Progenitor cell of endocrine pancreas (in vitro differentiated cells): ENCODE measurements at regions not wholly inside any gene's neighbourhood (a gene's known extent, or its start where the extent isn't known, plus 50 kb on each side); places are given as distances from the start of the nearest gene placed in this dataset.

Experiments used
- DNase-seq: peaks from one replicate; pipeline ENCODE4 v3.0.0; 2021; ENCODE audit warnings: low spot score; ENCODE audit not compliant: unreplicated experiment
- H3K27ac Mint-ChIP-seq: 2 replicates; pipeline ENCODE4 v1.8.0; 2021; ENCODE audit warnings: mild to moderate bottlenecking, moderate library complexity, mixed read lengths
- H3K27me3 Mint-ChIP-seq: 2 replicates; pipeline ENCODE4 v1.8.0; 2021; ENCODE audit warnings: mixed read lengths
- H3K36me3 Mint-ChIP-seq: 2 replicates; pipeline ENCODE4 v1.8.0; 2022; ENCODE audit warnings: mixed read lengths; ENCODE audit not compliant: insufficient read depth
- H3K4me1 Mint-ChIP-seq: 2 replicates; pipeline ENCODE4 v1.8.0; 2021; ENCODE audit warnings: low read depth, mixed read lengths
- H3K4me3 Mint-ChIP-seq: 2 replicates; pipeline ENCODE4 v1.8.0; 2021; ENCODE audit warnings: low read depth, mild to moderate bottlenecking, moderate library complexity, mixed read lengths
- H3K9me3 Mint-ChIP-seq: 2 replicates; pipeline ENCODE4 v1.8.0; 2021; ENCODE audit warnings: low read depth, mixed read lengths
- CTCF ChIP-seq: fragments of 200-600 bp; sonication (generic); IDR thresholded peaks from one replicate; pipeline ENCODE4 v1.5.0; 2021; ENCODE audit warnings: antibody characterized with exemption, mild to moderate bottlenecking; ENCODE audit not compliant: unreplicated experiment

- TF ChIP-seq CTCF = no peak
These were observed 2086.5 kb upstream of the C9orf72 start for GRCh38 chr9:29659736-29660135.

GRCh38 chr9:29668732-29669131, 2095.5 kb upstream of the C9orf72 start:
- no peaks in the 10 kb centered on the region for H3K9me3 Mint-ChIP-seq
- no peak for TF ChIP-seq CTCF
- no peak for DNase-seq
- no peaks in the 10 kb centered on the region for H3K36me3 Mint-ChIP-seq
- H3K4me1 Mint-ChIP-seq = no peaks in the 10 kb centered on the region
- H3K27ac Mint-ChIP-seq = no peak overlapping the region
- no peak overlapping the region for H3K4me3 Mint-ChIP-seq
- H3K27me3 Mint-ChIP-seq = no peaks in the 10 kb centered on the region

More at GRCh38 chr9:29659736-29660135, 2086.5 kb upstream of the C9orf72 start:
- H3K9me3 Mint-ChIP-seq = peaks cover 7% of the 10 kb centered on the region
- no peaks in the 10 kb centered on the region for H3K4me1 Mint-ChIP-seq
- no peak overlapping the region for H3K27ac Mint-ChIP-seq
- H3K4me3 Mint-ChIP-seq = no peak overlapping the region
- no peaks in the 10 kb centered on the region for H3K27me3 Mint-ChIP-seq
- H3K36me3 Mint-ChIP-seq = no peaks in the 10 kb centered on the region
- no peak for DNase-seq

GRCh38 chr9:29669613-29670012, 2096.3 kb upstream of the C9orf72 start:
- no peaks in the 10 kb centered on the region for H3K9me3 Mint-ChIP-seq
- no peaks in the 10 kb centered on the region for H3K27me3 Mint-ChIP-seq
- H3K27ac Mint-ChIP-seq = no peak overlapping the region

GRCh38 chr9:29685531-29685930, 2112.2 kb upstream of the C9orf72 start:
- Mint-ChIP-seq H3K27me3 (no peaks in the 10 kb centered on the region), H3K4me3 (no peak overlapping the region), H3K36me3 (no peaks in the 10 kb centered on the region), H3K27ac (no peak overlapping the region), H3K9me3 (no peaks in the 10 kb centered on the region), H3K4me1 (peaks cover 3% of the 10 kb centered on the region)
- no peak for DNase-seq
- TF ChIP-seq CTCF = no peak

More at GRCh38 chr9:29669613-29670012, 2096.3 kb upstream of the C9orf72 start:
- no peak for TF ChIP-seq CTCF
- no peak for DNase-seq
- Mint-ChIP-seq H3K4me1 (no peaks in the 10 kb centered on the region), H3K4me3 (no peak overlapping the region), H3K36me3 (no peaks in the 10 kb centered on the region)

- Mint-ChIP-seq H3K4me3 (no peak overlapping the region), H3K36me3 (no peaks in the 10 kb centered on the region), H3K27ac (no peak overlapping the region), H3K4me1 (peaks cover 3% of the 10 kb centered on the region), H3K27me3 (no peaks in the 10 kb centered on the region), H3K9me3 (peaks cover 9% of the 10 kb centered on the region)
- no peak for TF ChIP-seq CTCF
- no peak for DNase-seq
These were observed 2117.9 kb upstream of the C9orf72 start for GRCh38 chr9:29691145-29691544.
